Activated T-cell treated with anti-CD3 and anti-CD28 coated beads, Interleukin-2, amount 50 U/mL, for 24 hours (primary cell): ENCODE measurements at regions not wholly inside any gene's neighbourhood (a gene's known extent, or its start where the extent isn't known, plus 50 kb on each side); places are given as distances from the start of the nearest gene placed in this dataset.

Source experiments
- DNase-seq: peaks from one replicate; pipeline ENCODE4 v3.0.0-alpha.2; 2020
- H3K27ac Mint-ChIP-seq: 2 replicates; pipeline ENCODE4 v1.8.0; 2020; ENCODE audit warnings: mild to moderate bottlenecking, mixed read lengths
- H3K27me3 Mint-ChIP-seq: 2 replicates; pipeline ENCODE4 v1.8.0; 2020; ENCODE audit warnings: mixed read lengths
- H3K36me3 Mint-ChIP-seq: 2 replicates; pipeline ENCODE4 v1.8.0; 2020; ENCODE audit warnings: low read depth, mixed read lengths
- H3K4me1 Mint-ChIP-seq: 2 replicates; pipeline ENCODE4 v1.8.0; 2020; ENCODE audit warnings: low read depth, mixed read lengths
- H3K4me3 Mint-ChIP-seq: 2 replicates; pipeline ENCODE4 v1.8.0; 2020; ENCODE audit warnings: mild to moderate bottlenecking, moderate library complexity, mixed read lengths
- H3K9me3 Mint-ChIP-seq: 2 replicates; pipeline ENCODE4 v1.8.0; 2020; ENCODE audit warnings: mixed read lengths

DNA sequence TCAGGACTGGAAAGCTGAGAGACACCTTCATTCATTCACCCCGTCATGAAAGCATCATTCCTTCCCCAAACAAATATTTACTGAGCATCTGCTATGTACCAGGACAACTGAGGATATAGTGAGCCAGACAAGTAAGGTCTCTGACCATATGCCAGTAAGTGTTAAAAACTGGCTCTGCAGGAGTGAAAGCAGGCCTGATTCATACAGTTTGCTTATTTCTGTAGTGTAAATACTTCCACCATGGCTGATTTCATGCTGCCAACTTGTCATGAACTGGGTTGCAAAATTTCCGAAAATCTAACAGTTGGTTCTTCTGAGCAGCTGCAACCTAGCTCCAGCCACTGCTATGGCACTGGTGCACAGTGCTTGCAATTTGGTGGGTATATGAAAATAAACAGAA lies 68.1 kb downstream of the YIPF5 start:
- no peaks in the 10 kb centered on the region for H3K9me3 Mint-ChIP-seq

DNA sequence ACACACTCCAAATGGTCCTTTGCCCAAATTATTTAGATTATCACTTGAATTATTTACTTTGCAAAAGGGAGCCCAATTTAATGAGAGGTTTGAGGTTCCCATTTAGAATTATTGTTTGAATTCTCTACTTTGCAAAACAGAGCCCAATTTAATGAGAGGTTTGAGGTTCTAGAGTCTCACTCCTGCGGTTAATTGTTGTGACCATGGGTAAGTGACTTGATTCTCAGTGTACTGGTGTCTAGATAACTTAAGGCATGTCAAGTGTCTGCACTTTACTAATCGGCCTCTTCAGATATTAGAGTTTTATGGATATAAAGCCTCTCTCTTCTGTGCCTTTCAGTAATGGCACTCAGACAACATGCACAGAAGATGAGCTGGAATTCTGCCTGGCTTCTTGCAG lies 67.5 kb downstream of the YIPF5 start:
- no peak for DNase-seq
- Mint-ChIP-seq H3K9me3 (no peaks in the 10 kb centered on the region), H3K36me3 (no peaks in the 10 kb centered on the region), H3K27me3 (no peaks in the 10 kb centered on the region), H3K27ac (no peak overlapping the region), H3K4me1 (no peaks in the 10 kb centered on the region), H3K4me3 (no peak overlapping the region)

More for the DNA sequence above, 68.1 kb downstream of the YIPF5 start:
- Mint-ChIP-seq H3K36me3 (no peaks in the 10 kb centered on the region), H3K4me1 (no peaks in the 10 kb centered on the region), H3K4me3 (no peak overlapping the region), H3K27me3 (no peaks in the 10 kb centered on the region), H3K27ac (no peak overlapping the region)
- no peak for DNase-seq

DNA sequence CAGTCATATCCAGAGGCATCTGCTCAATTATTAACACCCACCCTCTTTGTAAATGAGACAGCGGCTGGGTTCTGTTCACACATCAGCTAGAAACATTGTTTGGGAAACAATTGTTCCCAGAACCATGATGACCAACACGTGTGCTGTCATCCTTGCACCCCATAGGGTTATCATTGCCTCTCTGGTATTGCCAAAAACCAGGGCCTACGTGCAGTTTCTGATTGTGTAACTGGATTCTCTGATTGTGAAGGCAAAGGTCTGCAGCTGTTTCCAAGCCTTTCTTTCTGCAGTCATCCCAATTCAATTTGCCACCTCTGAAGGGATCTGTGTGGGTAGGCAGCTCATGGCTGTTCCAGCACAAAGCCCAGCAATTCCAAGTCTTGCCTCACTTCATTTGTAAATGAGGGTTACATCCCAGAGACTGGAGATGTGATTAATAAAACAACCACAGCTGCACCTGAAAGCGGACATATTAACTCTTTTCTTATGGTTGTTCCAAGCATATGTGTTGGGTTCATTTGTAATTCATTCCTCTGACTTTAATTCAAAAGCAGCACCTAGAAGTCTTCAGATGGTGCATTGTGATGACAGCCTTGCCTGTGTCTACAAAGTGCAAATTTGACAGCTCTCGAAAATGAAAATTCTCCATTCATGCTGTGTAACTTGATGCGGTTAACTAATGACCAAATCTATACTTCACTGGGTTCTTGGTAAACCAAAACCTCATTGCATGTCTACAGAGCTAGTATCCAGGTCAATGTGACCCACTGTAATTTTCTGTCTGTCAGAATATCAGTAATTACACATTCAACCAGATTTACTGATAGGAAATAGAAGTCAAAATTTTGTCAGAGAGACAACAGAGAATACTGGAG lies 66.6 kb downstream of the YIPF5 start:
- Mint-ChIP-seq H3K36me3 (no peaks in the 10 kb centered on the region), H3K27ac (no peak overlapping the region), H3K27me3 (no peaks in the 10 kb centered on the region), H3K9me3 (no peaks in the 10 kb centered on the region), H3K4me1 (no peaks in the 10 kb centered on the region), H3K4me3 (no peak overlapping the region)
- DNase-seq = no peak

DNA sequence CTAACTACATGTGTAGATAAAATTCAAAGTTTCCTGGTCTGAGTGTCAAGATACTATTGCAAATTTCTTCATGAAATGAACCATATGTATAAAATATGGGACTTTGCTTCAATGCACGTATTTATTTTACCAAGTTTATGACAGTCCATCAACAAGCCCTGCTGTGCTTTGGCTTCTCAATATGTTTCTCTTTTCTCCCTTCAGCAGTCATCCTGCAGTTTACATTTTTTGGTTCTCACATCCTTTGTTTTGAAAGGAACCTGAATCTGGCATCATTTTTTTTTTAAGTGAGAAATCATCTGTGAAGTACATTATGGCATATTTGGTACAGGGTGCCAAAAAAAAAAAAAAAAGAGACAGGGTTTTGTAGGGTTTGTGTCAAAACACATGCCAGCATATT lies 65.1 kb downstream of the YIPF5 start:
- Mint-ChIP-seq H3K27ac (no peak overlapping the region), H3K4me3 (no peak overlapping the region), H3K36me3 (no peaks in the 10 kb centered on the region), H3K4me1 (no peaks in the 10 kb centered on the region), H3K27me3 (no peaks in the 10 kb centered on the region), H3K9me3 (no peaks in the 10 kb centered on the region)
- no peak for DNase-seq

DNA sequence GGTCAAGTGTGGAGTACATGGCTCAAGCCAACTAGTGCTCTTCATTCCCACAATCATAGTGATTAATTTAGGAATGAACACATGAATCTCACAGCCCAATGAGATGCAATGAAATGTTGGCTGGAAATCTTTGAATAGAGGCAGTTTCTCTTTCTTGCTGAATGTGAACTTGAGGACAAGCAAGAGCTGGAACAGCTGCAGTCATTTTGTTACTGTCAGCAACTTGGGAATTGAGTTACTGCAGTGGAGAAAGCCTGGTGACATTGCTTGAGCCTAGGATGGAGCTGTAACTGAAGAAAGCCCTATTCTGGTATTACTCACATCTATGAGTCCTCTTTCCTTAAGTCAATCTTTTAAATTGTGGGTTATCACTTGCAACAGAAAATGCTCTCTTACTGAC lies 62.3 kb downstream of the YIPF5 start:
- Mint-ChIP-seq H3K9me3 (no peaks in the 10 kb centered on the region), H3K4me3 (no peak overlapping the region), H3K4me1 (no peaks in the 10 kb centered on the region), H3K36me3 (no peaks in the 10 kb centered on the region), H3K27ac (no peak overlapping the region), H3K27me3 (peaks cover 2% of the 10 kb centered on the region)
- DNase-seq = no peak
